A172 (cell line): ENCODE measurements at regions not wholly inside any gene's neighbourhood (a gene's known extent, or its start where the extent isn't known, plus 50 kb on each side); places are given as distances from the start of the nearest gene placed in this dataset.
"Not testable (repeated sequence)": the region's sequence is repeated elsewhere in the genome, so short reads cannot be mapped to it uniquely, and the experiment has no call there.

ENCODE experiments used
- DNase-seq: peaks from one replicate; pipeline ENCODE4 v3.0.0-alpha.2; 2015; ENCODE audit warnings: low spot score

DNA sequence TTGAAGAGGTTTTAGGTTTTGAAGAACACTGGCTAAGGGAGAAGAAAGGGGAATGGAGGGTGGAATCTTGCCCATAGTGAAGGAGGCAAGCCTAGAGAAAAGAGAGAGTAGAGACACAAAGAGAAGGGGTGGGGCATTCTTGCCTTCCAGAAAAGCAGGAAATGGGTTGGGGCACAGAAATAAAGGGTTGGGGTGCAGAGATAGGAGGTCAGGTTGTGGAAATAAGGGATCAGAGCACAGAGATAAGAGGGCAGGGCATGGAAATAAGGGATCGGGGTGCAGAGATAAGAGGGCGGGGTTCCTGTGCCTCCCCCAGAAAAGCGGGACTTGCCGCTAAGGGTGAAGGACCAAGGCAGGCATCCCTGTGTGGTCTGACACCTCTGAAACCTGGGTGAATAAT, 69.9 kb downstream of the ALG1L2 start:
- not testable (repeated sequence) for DNase-seq

DNA sequence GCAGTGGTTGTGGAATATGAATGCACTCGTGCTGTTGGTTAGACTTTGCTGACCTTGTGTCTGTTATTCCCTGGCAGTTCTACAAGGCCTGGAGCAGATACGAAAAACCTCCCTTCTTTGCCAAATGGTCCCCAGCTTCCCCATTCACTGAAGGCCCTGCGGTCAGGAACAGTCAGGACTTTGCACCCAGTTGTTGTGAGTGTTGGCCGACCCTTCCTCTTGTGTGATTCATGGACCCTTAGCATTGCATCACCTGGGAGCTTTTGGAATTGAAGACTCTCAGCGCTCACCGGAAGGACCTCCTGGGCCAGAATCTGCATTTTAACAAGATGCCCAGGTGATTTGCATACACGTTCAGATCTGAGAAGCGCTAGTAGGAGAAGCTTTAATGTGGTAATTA, 71.6 kb downstream of the ALG1L2 start:
- not testable (repeated sequence) for DNase-seq

- not testable (repeated sequence) for DNase-seq
Observed at GRCh38 chr3:130155464-130155863, 73.8 kb downstream of the ALG1L2 start.

GRCh38 chr3:130166856-130167255, 85.2 kb downstream of the ALG1L2 start:
- not testable (repeated sequence) for DNase-seq

DNA sequence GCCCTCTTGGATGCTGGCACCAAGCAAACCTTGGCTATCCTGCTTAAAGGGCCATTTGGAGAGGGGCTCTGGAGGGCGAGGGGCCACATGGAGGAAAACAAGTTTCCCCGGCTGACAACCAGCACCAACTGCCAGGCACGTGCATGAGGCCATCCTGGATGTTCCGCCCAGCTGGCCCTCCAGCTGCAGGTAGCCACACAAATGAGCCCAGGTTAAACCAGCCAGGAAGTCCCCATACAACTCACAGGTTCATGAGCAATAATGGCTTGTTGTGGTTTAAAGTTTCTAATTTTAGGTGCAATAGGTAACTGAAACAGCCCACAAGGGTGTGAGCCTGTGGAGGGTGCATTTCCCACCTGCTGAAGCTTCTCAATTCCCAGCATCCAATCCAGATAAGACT, 93.6 kb downstream of the ALG1L2 start:
- not testable (repeated sequence) for DNase-seq

- not testable (repeated sequence) for DNase-seq
Observed at GRCh38 chr3:130176476-130177256, 95.0 kb downstream of the ALG1L2 start.

GRCh38 chr3:130178835-130179234, 97.2 kb downstream of the ALG1L2 start:
- DNase-seq, result not testable (repeated sequence)

- DNase-seq, result not testable (repeated sequence)
Observed at GRCh38 chr3:130179353-130179970, 97.8 kb downstream of the ALG1L2 start.

DNA sequence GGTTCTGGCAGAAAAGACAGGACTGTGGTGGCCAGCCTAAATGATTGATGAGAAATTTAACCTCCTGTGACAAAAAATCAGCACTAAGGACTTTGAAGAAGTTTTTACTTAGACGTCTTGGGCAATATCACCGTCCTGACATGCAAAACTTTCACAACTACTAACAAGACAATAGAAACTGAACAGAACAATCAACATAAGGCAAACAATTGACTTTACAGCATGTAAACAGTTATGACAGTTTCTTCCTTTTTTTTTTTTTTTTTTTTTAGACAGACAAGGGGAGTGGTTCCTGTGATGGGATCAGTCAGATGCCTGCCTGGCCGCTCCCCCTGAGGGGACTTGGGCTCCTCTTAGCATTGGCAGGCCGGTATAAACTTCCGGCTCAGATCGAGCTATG, 100.8 kb downstream of the ALG1L2 start:
- not testable (repeated sequence) for DNase-seq

DNA sequence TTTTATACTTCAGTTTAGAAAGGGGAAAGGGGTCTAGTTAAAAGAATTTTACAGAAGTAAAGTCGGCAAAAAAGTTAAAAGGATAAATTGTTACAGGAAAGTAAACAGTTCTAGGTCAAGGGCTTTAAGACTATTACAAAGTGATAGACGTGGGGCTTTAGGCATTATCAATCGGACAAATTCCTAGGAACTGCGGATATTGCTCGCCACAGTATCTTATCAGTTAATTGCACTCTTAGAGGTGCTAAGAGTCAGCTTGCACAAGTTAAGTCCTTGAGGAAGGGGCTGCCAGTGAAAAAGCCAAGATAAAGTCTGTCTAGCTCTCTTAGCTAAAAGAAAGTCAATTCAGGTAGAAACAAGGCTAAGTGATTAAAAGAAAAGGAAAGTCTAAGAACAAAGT, 102.1 kb downstream of the ALG1L2 start:
- not testable (repeated sequence) for DNase-seq

DNA sequence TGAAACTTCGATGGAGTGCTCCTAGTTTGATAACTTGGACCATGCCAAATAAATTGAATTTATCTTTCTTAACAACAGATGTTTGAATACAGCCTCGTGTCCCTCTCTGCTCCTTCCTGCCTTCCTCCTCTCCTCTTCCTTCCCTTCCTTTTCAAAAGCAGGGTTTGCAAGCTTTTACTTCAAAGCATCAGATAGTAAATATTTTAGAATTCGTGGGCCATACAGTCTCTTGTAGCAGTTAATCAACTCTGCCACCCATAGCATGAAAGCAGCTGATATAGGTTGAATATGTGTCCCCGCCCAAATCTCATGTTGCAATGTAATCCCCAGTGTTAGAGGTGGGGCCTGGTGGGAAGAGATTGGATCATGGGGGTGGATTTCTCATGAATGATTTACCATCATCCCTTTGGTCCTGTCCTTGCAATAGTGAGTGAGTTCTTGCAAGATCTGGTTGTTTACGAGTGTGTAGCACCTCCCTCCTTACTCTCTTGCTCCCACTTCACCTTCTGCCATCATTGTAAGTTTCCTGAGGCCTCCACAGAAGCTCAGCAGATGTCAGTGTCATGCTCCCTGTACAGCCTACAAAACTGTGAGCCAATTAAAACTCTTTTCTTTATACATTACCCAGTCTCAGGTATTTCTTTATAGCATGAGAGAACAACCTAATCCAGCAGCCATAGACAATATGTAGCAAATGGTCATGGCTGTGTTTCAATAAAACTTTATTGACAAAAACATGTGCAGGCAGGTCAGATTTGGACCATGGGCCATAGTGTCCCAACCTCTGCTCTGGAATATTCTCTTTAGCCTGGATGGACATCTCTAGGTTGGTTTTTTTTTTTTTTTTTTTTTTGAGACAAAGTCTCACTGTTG, 102.8 kb downstream of the ALG1L2 start:
- not testable (repeated sequence) for DNase-seq

DNA sequence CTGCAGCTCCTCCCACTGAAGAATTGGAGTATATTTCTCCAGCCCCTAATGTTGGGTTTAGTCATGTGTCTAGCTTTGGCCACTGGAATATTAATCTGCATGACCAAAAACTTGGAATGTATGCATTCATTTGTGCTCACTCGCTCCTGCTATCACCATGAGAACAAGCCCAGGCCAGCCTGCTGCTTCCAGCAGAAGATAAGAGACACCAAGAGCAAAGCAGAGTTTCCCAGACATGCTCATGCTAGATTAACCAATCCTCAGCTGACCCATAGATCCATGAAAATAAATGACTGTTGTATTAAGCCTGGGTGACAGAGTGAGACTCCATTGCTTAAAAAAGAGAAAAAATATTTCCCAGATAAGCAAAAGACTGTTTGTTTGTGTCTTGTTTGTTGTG, 119.6 kb downstream of the ALG1L2 start:
- not testable (repeated sequence) for DNase-seq

GRCh38 chr3:130203633-130204032, 122.0 kb downstream of the ALG1L2 start:
- DNase-seq, result not testable (repeated sequence)

GRCh38 chr3:130227540-130227939, 117.9 kb upstream of the COL6A5 start:
- DNase-seq, result no peak

DNA sequence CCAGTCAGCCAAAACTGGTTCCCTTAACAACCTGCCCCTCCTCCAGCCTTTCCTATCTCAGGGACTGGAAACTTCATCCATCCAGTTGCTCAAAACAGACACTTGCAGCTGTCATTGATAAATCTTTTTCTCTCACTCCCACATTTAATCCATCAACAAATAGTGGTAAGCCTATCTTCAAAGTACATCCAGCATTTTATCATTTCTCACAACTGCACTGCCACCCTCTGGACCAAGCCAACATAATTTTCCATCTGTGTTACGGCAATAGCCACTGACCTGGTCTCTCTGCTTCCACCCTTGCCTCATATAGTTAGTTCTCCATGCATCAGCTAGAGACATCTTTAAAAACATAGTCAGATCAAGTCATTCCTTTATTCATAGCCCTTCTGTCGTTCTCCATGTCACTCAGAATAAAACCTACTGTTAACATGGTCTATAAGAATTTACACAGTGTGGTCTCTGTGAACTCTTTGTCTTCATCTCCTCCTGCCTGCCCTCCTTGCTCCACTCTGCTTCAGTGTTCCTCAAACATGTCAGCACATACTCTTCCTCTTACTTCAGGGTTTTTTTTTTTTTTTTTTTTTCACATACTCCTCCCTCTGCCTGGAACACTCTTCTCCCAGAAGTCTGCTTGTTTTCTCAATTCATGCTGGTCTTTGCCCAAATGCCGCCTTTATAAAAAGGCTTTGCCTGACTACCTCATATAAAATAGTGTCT, 102.5 kb upstream of the COL6A5 start:
- DNase-seq, result peak; percentile 20

- no peak for DNase-seq
Observed at GRCh38 chr3:130243808-130244207, 101.7 kb upstream of the COL6A5 start.

- DNase-seq, result no peak
Observed at GRCh38 chr3:130250982-130251381, 94.5 kb upstream of the COL6A5 start.

DNA sequence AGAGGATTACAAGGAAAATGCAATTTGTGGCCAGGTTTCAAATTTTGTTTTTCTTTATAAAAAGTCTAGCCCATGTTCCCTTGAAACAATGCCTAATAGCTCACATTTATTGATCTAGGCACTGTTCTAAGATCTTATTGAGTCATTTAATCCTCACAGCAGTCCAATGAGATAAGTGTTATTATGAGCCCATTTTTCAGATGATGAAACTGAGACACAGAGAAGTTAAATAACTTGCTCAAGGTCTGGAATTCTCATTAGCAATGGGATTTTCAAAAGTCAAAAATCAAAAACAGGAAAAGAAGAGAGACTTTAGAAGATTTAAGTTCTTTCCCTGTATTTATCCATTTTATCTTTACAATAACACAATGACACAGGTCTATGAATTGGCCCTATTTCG, 90.0 kb upstream of the COL6A5 start:
- DNase-seq, result no peak

DNA sequence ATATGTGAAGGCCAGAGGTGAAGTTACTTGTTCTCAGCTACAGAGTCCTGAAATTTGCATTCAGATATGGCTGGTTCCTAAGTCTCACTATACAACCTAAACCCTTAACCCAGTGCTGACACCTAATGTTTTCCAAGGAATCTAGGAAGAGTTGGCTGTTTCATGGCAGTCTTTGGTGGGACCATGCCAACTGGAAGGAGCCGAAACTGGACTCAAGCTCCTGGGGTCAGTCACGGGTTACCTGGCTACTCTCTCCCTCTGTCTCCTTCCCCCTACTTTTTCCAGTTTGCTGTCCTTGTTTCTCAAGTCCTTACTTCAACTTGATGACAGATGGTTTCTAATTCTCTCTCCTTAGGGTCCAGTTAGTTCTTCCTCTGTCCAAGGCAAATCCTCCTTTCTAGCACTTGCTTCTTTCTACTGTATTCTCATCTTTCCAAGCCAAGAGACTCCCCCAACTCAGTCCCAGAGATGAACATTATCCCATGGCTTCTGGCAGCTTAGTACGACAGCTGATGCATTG, 88.6 kb upstream of the COL6A5 start:
- no peak for DNase-seq

DNA sequence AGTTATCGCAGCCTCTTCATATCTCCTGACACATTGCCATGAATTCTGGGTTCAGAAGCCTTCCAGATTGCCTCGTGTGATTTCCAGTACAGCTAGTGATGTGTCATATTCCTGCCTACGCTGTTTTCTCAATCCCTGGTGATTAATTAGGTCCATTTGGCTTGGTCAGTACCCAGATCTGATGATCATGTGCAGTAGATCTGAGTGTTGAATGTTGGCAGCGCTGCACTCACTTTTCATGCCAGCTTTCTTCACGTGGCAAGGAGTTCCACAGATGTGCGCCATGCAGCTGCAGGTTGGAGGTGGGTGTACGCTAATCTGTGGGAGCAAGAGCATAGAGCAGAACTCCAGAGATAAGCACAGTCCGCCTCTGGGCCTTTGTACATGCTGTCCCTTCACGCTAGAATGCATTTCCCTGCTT, 86.9 kb upstream of the COL6A5 start:
- DNase-seq, result no peak

- DNase-seq, result no peak
Observed at GRCh38 chr3:130259166-130259874, 86.2 kb upstream of the COL6A5 start.
